ENCODE measurements at regions not wholly inside any gene's neighbourhood (a gene's known extent, or its start where the extent isn't known, plus 50 kb on each side); places are given as distances from the start of the nearest gene placed in this dataset.
"Not testable (repeated sequence)": the region's sequence is repeated elsewhere in the genome, so short reads cannot be mapped to it uniquely, and the experiment has no call there.

DNA sequence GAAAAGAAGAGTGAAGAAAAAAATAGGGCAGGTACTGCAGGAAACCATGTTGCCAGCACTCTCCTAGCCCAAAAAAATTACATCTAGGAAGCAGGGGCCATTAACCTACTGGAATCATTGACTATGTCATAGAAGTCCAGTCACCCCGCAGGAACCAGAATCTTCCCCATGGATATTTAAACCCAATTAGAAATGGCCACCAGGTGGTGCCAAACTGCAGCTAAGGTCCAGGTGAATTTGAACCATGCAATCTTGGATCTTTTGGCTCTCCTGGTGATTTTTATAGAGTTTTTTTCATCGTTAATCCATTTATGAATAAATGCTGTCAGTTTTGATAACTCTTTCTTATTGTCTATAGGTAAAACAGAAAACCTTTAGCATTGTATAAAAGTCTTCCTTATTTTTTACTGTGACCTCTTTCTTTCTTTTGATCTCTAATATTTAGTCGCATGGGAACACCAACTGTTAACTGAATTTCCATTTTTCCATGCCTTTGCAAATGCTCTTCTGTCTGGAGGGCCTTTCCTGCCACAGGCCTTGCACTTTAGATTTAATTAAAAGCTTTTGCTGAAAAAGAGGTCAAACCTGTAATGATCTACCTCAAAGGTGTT lies 147.5 kb upstream of the FGF10 start:
- DNase-seq (ENCODE audit: low spot score) = peak; percentile 31
- POLR2A ChIA-PET = interaction anchor here (0.7 kb wide), 1 partner anchor 79 kb away, joined by 3 read pairs; no protein-coding TSS in a partner anchor

GRCh38 chr5:44535621-44536020 lies 146.4 kb upstream of the FGF10 start:
- Histone ChIP-seq H3K4me3 (ENCODE audit: low read depth, low read length, poor library complexity, severe bottlenecking) (no peak overlapping the region), H3K79me2 (ENCODE audit: insufficient read depth, low read depth, low read length) (no peaks in the 10 kb centered on the region), H3K36me3 (ENCODE audit: insufficient read depth, low read length) (no peaks in the 10 kb centered on the region), H3K27ac (ENCODE audit: low read depth, low read length, poor library complexity, severe bottlenecking) (no peak overlapping the region), H3K4me2 (ENCODE audit: low read length) (no peak overlapping the region), H3K9me2 (ENCODE audit: insufficient read depth, low read length) (no peaks in the 10 kb centered on the region), H3K9me3 (ENCODE audit: low read length) (no peaks in the 10 kb centered on the region), H2AFZ (ENCODE audit: low read length) (no peak overlapping the region), H4K20me1 (ENCODE audit: insufficient read depth, low read length) (no peaks in the 10 kb centered on the region), H3K4me1 (ENCODE audit: insufficient read depth, low read length, poor library complexity, severe bottlenecking) (no peaks in the 10 kb centered on the region)
- intact Hi-C loops (cut with micrococcal nuclease; ENCODE audit: unreplicated experiment) = loop anchor here (2.0 kb wide), 1 partner anchor 239 kb away; no protein-coding TSS in a partner anchor
- TF ChIP-seq EZH2phosphoT487 (IDR thresholded peaks at IDR 0.05; ENCODE audit: borderline replicate concordance, low read depth, low read length) (no peak), CTCF (conservative IDR thresholded peaks at IDR 0.05; ENCODE audit: low read length) (no peak)
- POLR2A ChIA-PET = no interaction called here
- BruUV-seq (replicated peaks) = no TSS peak
- CTCF ChIA-PET (ENCODE audit: unreplicated experiment) = no interaction called here
- DNase-seq (ENCODE audit: low spot score) = no peak

More for the DNA sequence above, 147.5 kb upstream of the FGF10 start:
- Histone ChIP-seq H3K4me2 (ENCODE audit: low read length) (no peak overlapping the region), H4K20me1 (ENCODE audit: insufficient read depth, low read length) (no peaks in the 10 kb centered on the region), H3K9me2 (ENCODE audit: insufficient read depth, low read length) (no peaks in the 10 kb centered on the region), H3K36me3 (ENCODE audit: insufficient read depth, low read length) (no peaks in the 10 kb centered on the region), H3K9me3 (ENCODE audit: low read length) (no peaks in the 10 kb centered on the region), H3K79me2 (ENCODE audit: insufficient read depth, low read depth, low read length) (no peaks in the 10 kb centered on the region), H3K27ac (ENCODE audit: low read depth, low read length, poor library complexity, severe bottlenecking) (no peak overlapping the region), H3K4me1 (ENCODE audit: insufficient read depth, low read length, poor library complexity, severe bottlenecking) (no peaks in the 10 kb centered on the region), H3K4me3 (ENCODE audit: low read depth, low read length, poor library complexity, severe bottlenecking) (no peak overlapping the region), H2AFZ (ENCODE audit: low read length) (no peak overlapping the region)
- CTCF ChIA-PET (ENCODE audit: unreplicated experiment) = no interaction called here
- BruUV-seq (replicated peaks) = no TSS peak
- TF ChIP-seq EZH2phosphoT487 (IDR thresholded peaks at IDR 0.05; ENCODE audit: borderline replicate concordance, low read depth, low read length) (no peak), CTCF (conservative IDR thresholded peaks at IDR 0.05; ENCODE audit: low read length) (peak; percentile 90)
- intact Hi-C loops (cut with micrococcal nuclease; ENCODE audit: unreplicated experiment) = loop anchor here (2.0 kb wide), 1 partner anchor 238 kb away; no protein-coding TSS in a partner anchor

- no TSS peak for BruUV-seq (replicated peaks)
- CTCF ChIA-PET (ENCODE audit: unreplicated experiment) = no interaction called here
- no peaks in the 10 kb centered on the region for H3K9me2 ChIP-seq (ENCODE audit: insufficient read depth, low read length)
- no peak for DNase-seq (ENCODE audit: low spot score)
- H3K4me3 ChIP-seq (ENCODE audit: low read depth, low read length, poor library complexity, severe bottlenecking) = no peak overlapping the region
- POLR2A ChIA-PET = no interaction called here
- H3K4me2 ChIP-seq (ENCODE audit: low read length) = no peak overlapping the region
- TF ChIP-seq CTCF (conservative IDR thresholded peaks at IDR 0.05; ENCODE audit: low read length) (no peak), EZH2phosphoT487 (IDR thresholded peaks at IDR 0.05; ENCODE audit: borderline replicate concordance, low read depth, low read length) (no peak)
- H2AFZ ChIP-seq (ENCODE audit: low read length) = no peak overlapping the region
- H3K79me2 ChIP-seq (ENCODE audit: insufficient read depth, low read depth, low read length) = no peaks in the 10 kb centered on the region
- no peaks in the 10 kb centered on the region for H3K9me3 ChIP-seq (ENCODE audit: low read length)
- H3K27ac ChIP-seq (ENCODE audit: low read depth, low read length, poor library complexity, severe bottlenecking) = no peak overlapping the region
- intact Hi-C loops (cut with micrococcal nuclease; ENCODE audit: unreplicated experiment) = no loop called here
- H4K20me1 ChIP-seq (ENCODE audit: insufficient read depth, low read length) = no peaks in the 10 kb centered on the region
- no peaks in the 10 kb centered on the region for H3K4me1 ChIP-seq (ENCODE audit: insufficient read depth, low read length, poor library complexity, severe bottlenecking)
- H3K36me3 ChIP-seq (ENCODE audit: insufficient read depth, low read length) = no peaks in the 10 kb centered on the region
Observed at GRCh38 chr5:44532981-44533380, 143.8 kb upstream of the FGF10 start.

- H4K20me1 ChIP-seq (ENCODE audit: insufficient read depth, low read length); H3K4me2 ChIP-seq (ENCODE audit: low read length); intact Hi-C loops (cut with micrococcal nuclease; ENCODE audit: unreplicated experiment): not testable (repeated sequence)
Observed at GRCh38 chr5:44531756-44532155, 142.5 kb upstream of the FGF10 start.

More at GRCh38 chr5:44531756-44532155, 142.5 kb upstream of the FGF10 start:
- H3K79me2 ChIP-seq (ENCODE audit: insufficient read depth, low read depth, low read length); H3K4me3 ChIP-seq (ENCODE audit: low read depth, low read length, poor library complexity, severe bottlenecking); H3K9me3 ChIP-seq (ENCODE audit: low read length); CTCF ChIA-PET (ENCODE audit: unreplicated experiment); BruUV-seq (replicated peaks); H3K9me2 ChIP-seq (ENCODE audit: insufficient read depth, low read length); H3K4me1 ChIP-seq (ENCODE audit: insufficient read depth, low read length, poor library complexity, severe bottlenecking); H3K36me3 ChIP-seq (ENCODE audit: insufficient read depth, low read length); POLR2A ChIA-PET; H3K27ac ChIP-seq (ENCODE audit: low read depth, low read length, poor library complexity, severe bottlenecking); H2AFZ ChIP-seq (ENCODE audit: low read length); DNase-seq (ENCODE audit: low spot score): not testable (repeated sequence)

Measured in OCI-LY7 (cell line).